Stimulated activated effector memory CD8-positive, alpha-beta T cell treated with anti-CD3 and anti-CD28 coated beads, Interleukin-12 subunit alpha, Interleukin-12 subunit beta, amount 100 ng/mL, for 72 hours (primary cell): ENCODE measurements at regions not wholly inside any gene's neighbourhood (a gene's known extent, or its start where the extent isn't known, plus 50 kb on each side); places are given as distances from the start of the nearest gene placed in this dataset.

Experiments
- ATAC-seq: fragments of 150-1000 bp; cut with Tn5 transposase; 2 replicates; pipeline ENCODE4 v1.10.0; 2021
- DNase-seq, 2 donors: peaks; one replicate each; pipeline ENCODE4 v3.0.0; 2021 to 2022; ENCODE audit warnings: low spot score in 2 of 2
- H3K27ac Mint-ChIP-seq: one replicate; pipeline ENCODE4 v1.8.0; 2022; ENCODE audit warnings: mild to moderate bottlenecking, mixed read lengths
- H3K36me3 Mint-ChIP-seq: one replicate; pipeline ENCODE4 v1.8.0; 2022; ENCODE audit warnings: mild to moderate bottlenecking, mixed read lengths
- H3K4me1 Mint-ChIP-seq: one replicate; pipeline ENCODE4 v1.8.0; 2022; ENCODE audit warnings: mixed read lengths
- H3K4me3 Mint-ChIP-seq: one replicate; pipeline ENCODE4 v1.8.0; 2022; ENCODE audit warnings: mild to moderate bottlenecking, mixed read lengths
- H3K9me3 Mint-ChIP-seq: one replicate; pipeline ENCODE4 v1.8.0; 2022; ENCODE audit warnings: mixed read lengths

GRCh38 chr14:95408731-95409476 is 89.2 kb upstream of the CLMN start:
- Mint-ChIP-seq H3K27ac (peak overlapping the region; percentile 45), H3K9me3 (no peaks in the 10 kb centered on the region), H3K4me1 (no peaks in the 10 kb centered on the region), H3K36me3 (peaks cover 59% of the 10 kb centered on the region), H3K4me3 (no peak overlapping the region)
- ATAC-seq (no peak), DNase-seq (no peak)

GRCh38 chr14:95407354-95407753 is 87.6 kb upstream of the CLMN start:
- no peak for DNase-seq
- Mint-ChIP-seq H3K4me3 (no peak overlapping the region), H3K27ac (no peak overlapping the region), H3K9me3 (no peaks in the 10 kb centered on the region), H3K4me1 (no peaks in the 10 kb centered on the region), H3K36me3 (peaks cover 43% of the 10 kb centered on the region)
- ATAC-seq, result no peak

GRCh38 chr14:95406756-95407277 is 87.1 kb upstream of the CLMN start:
- Mint-ChIP-seq H3K36me3 (peaks cover 38% of the 10 kb centered on the region), H3K4me1 (no peaks in the 10 kb centered on the region), H3K4me3 (no peak overlapping the region), H3K9me3 (no peaks in the 10 kb centered on the region), H3K27ac (peak overlapping the region; percentile 48)
- no peak for DNase-seq
- ATAC-seq, result no peak

GRCh38 chr14:95404583-95404982 is 84.9 kb upstream of the CLMN start:
- Mint-ChIP-seq H3K27ac (no peak overlapping the region), H3K4me1 (no peaks in the 10 kb centered on the region), H3K36me3 (peaks cover 16% of the 10 kb centered on the region), H3K9me3 (no peaks in the 10 kb centered on the region), H3K4me3 (no peak overlapping the region)
- no peak for DNase-seq
- no peak for ATAC-seq

GRCh38 chr14:95402578-95402977 is 82.9 kb upstream of the CLMN start:
- Mint-ChIP-seq H3K27ac (no peak overlapping the region), H3K4me1 (no peaks in the 10 kb centered on the region), H3K9me3 (no peaks in the 10 kb centered on the region), H3K4me3 (no peak overlapping the region), H3K36me3 (peaks cover 10% of the 10 kb centered on the region)
- DNase-seq (no peak), ATAC-seq (no peak)

- no peak overlapping the region for H3K27ac Mint-ChIP-seq
- ATAC-seq (no peak), DNase-seq (no peak)
- H3K4me3 Mint-ChIP-seq, result no peak overlapping the region
- H3K9me3 Mint-ChIP-seq, result no peaks in the 10 kb centered on the region
- H3K36me3 Mint-ChIP-seq, result peaks cover 8% of the 10 kb centered on the region
- H3K4me1 Mint-ChIP-seq, result no peaks in the 10 kb centered on the region
Measured at GRCh38 chr14:95402176-95402575, 82.5 kb upstream of the CLMN start.

- no peak overlapping the region for H3K27ac Mint-ChIP-seq
- DNase-seq (no peak), ATAC-seq (no peak)
- H3K9me3 Mint-ChIP-seq, result no peaks in the 10 kb centered on the region
- no peaks in the 10 kb centered on the region for H3K4me1 Mint-ChIP-seq
- H3K4me3 Mint-ChIP-seq, result no peak overlapping the region
- no peaks in the 10 kb centered on the region for H3K36me3 Mint-ChIP-seq
Measured at GRCh38 chr14:95398630-95399547, 79.2 kb upstream of the CLMN start.

- H3K36me3 Mint-ChIP-seq, result no peaks in the 10 kb centered on the region
- DNase-seq (no peak), ATAC-seq (no peak)
- H3K4me1 Mint-ChIP-seq, result no peaks in the 10 kb centered on the region
- H3K4me3 Mint-ChIP-seq, result no peak overlapping the region
- H3K27ac Mint-ChIP-seq, result no peak overlapping the region
- H3K9me3 Mint-ChIP-seq, result no peaks in the 10 kb centered on the region
Measured at GRCh38 chr14:95397325-95397724, 77.6 kb upstream of the CLMN start.

- no peak overlapping the region for H3K4me3 Mint-ChIP-seq
- DNase-seq (no peak), ATAC-seq (no peak)
- H3K36me3 Mint-ChIP-seq, result no peaks in the 10 kb centered on the region
- no peak overlapping the region for H3K27ac Mint-ChIP-seq
- H3K4me1 Mint-ChIP-seq, result no peaks in the 10 kb centered on the region
- no peaks in the 10 kb centered on the region for H3K9me3 Mint-ChIP-seq
Measured at GRCh38 chr14:95396221-95396620, 76.5 kb upstream of the CLMN start.

- ATAC-seq, result no peak
- Mint-ChIP-seq H3K27ac (no peak overlapping the region), H3K4me1 (no peaks in the 10 kb centered on the region)
Measured at GRCh38 chr14:95395098-95395737, 75.5 kb upstream of the CLMN start.

GRCh38 chr14:95394297-95395097 is 74.8 kb upstream of the CLMN start:
- no peaks in the 10 kb centered on the region for H3K36me3 Mint-ChIP-seq

More at GRCh38 chr14:95395098-95395737, 75.5 kb upstream of the CLMN start:
- H3K36me3 Mint-ChIP-seq, result no peaks in the 10 kb centered on the region
- H3K9me3 Mint-ChIP-seq, result no peaks in the 10 kb centered on the region
- DNase-seq, result no peak
- H3K4me3 Mint-ChIP-seq, result no peak overlapping the region

GRCh38 chr14:95392841-95393240 is 73.1 kb upstream of the CLMN start:
- no peak for DNase-seq
- Mint-ChIP-seq H3K27ac (no peak overlapping the region), H3K9me3 (no peaks in the 10 kb centered on the region), H3K36me3 (no peaks in the 10 kb centered on the region), H3K4me3 (no peak overlapping the region), H3K4me1 (no peaks in the 10 kb centered on the region)
- no peak for ATAC-seq

More at GRCh38 chr14:95394297-95395097, 74.8 kb upstream of the CLMN start:
- ATAC-seq (no peak), DNase-seq (no peak)
- Mint-ChIP-seq H3K27ac (no peak overlapping the region), H3K4me1 (no peaks in the 10 kb centered on the region), H3K9me3 (no peaks in the 10 kb centered on the region), H3K4me3 (no peak overlapping the region)

GRCh38 chr14:95391331-95391730 is 71.6 kb upstream of the CLMN start:
- DNase-seq, result no peak
- no peaks in the 10 kb centered on the region for H3K36me3 Mint-ChIP-seq
- no peaks in the 10 kb centered on the region for H3K9me3 Mint-ChIP-seq
- no peak overlapping the region for H3K4me3 Mint-ChIP-seq
- no peak overlapping the region for H3K27ac Mint-ChIP-seq
- ATAC-seq, result no peak
- no peaks in the 10 kb centered on the region for H3K4me1 Mint-ChIP-seq

- H3K36me3 Mint-ChIP-seq, result no peaks in the 10 kb centered on the region
- H3K4me3 Mint-ChIP-seq, result no peak overlapping the region
- no peak overlapping the region for H3K27ac Mint-ChIP-seq
- DNase-seq (no peak), ATAC-seq (no peak)
- H3K9me3 Mint-ChIP-seq, result no peaks in the 10 kb centered on the region
- H3K4me1 Mint-ChIP-seq, result no peaks in the 10 kb centered on the region
Measured at GRCh38 chr14:95389471-95390011, 69.8 kb upstream of the CLMN start.
